GM18861 (cell line): ENCODE measurements at regions not wholly inside any gene's neighbourhood (a gene's known extent, or its start where the extent isn't known, plus 50 kb on each side); places are given as distances from the start of the nearest gene placed in this dataset.
"Not testable (repeated sequence)": the region's sequence is repeated elsewhere in the genome, so short reads cannot be mapped to it uniquely, and the experiment has no call there.

ENCODE experiments used
- ATAC-seq: cut with Tn5 transposase; IDR thresholded peaks from one replicate; pipeline ENCODE4 v1.9.1; 2021; ENCODE audit not compliant: unreplicated experiment

DNA sequence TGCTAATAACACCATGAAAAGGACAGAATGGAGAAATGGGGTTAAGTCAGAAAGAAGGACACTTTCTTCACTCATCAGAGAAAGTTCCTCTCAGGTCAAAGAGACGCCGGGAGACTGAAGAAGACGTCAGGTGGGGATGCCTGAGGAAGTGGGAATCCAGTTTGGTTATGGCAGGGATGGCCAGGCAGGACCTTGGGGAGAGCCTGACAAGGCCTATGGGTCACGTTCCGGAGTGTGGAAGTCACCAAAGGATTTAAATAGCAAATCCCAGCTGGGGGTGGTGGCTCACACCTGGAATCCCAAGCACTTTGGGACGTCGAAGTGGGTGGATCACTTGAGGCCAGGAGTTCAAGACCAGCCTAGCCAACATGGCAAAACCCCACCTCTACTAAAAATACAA lies 432.7 kb upstream of the SMIM21 start:
- no peak for ATAC-seq

DNA sequence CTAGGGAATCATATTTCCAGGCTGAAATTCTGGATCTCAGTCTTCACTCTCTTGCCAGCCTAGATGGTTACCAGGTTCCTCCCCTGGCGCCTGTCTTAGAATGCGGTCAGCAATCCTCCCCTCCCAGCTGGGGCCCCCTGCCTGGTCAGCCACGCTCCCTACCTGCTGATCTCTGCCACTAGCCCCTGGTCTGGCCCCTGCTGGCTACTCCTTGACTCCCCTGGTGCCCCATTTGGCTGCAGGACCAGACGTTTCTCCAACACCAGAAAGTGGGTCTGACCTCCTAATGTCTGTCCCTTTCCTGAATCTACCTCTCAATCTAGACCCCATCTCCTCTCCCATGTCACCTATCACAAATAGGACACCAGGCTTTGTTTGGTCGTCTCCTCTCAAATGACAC lies 432.0 kb upstream of the SMIM21 start:
- no peak for ATAC-seq

DNA sequence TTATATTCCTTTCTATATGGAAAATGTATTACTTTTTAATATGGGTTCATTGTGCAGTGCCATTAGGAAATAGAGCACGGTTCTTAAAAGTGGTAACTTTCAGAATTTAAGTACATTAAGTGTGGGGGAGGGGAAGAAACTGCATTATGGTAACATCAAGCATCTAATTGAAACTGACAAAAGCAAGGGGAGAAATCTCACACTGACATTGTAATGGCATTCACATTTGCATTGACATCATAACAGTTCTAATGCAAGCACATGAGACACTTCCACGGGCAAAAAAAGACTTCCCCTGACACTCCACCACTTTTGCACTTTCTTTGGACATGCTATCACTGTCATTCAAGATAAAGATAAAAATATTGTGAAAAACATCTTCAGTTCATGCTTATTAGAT lies 431.3 kb upstream of the SMIM21 start:
- ATAC-seq, result no peak

DNA sequence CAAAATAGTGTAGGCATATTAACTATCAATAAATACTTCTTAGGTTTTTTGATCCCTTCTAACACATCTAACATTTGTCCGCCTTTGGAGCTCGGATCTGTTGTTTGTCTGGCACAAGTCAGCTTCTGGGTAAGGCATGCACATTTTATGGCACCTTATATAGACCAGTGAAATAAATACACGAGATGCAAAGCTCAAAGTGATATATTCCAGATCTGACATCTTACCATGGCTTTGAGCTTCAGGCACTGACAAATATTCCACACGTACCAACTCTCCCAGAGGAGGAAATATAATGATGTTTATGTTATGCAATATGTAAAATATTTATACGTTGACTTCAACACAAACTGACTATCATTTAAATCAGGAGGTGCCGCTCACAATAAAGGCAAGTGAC lies 430.1 kb upstream of the SMIM21 start:
- ATAC-seq, result no peak

DNA sequence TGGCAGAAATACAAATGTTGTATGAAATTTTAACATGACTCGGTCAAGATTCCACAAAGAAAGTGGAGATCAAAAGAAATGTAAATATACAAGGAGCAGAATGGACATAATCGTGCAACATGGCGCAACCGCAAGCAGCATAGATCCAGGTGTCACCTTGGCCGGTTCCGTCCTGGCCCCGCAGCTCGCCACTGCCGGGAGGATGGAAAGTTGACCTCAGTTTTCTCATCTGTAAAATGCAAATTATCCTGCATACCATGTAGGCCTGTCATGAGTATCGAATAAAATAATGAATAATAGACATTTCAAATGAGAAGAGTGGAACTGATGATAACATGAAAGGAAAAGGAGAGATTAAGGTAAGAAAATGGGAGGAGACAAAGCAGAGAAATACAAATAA lies 427.3 kb upstream of the SMIM21 start:
- ATAC-seq, result no peak

DNA sequence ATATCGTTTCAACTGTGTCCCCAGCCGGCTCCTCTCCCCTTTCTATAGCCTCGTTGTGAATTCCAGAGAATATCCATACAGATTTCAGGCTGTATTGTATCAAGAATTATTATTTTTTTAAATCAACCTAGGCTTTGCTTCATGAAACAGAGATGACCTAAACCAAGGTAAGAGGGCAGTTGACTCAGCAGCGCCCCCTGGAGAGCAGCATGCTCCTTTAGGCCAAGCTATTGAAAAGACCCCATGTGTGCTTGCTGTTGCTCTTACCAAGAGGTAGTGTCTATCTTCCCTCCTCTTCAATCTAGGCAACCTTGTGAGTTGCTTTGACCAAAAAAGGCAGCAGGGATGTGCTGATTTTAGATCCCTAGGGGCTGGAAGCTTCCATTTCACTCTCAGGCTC lies 426.7 kb upstream of the SMIM21 start:
- ATAC-seq, result no peak

DNA sequence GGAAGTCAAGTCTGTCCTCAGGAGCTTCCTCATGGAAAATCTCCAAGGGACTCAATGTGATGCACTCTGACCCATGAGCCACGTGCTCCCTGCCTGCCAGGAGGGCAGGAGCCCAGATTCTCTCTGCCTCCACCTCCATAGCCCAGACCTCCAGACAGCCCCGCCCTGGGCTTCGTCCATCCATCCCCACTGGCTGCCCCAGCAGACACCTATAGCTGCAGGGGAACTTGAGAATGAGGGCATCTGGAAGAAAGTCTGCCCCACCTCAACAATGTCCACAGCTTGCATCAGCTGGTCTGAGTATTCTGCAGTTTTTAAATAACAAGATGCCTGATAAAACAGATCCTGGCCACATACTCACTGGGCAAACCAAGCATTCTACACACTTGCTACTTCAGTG lies 418.8 kb upstream of the SMIM21 start:
- ATAC-seq, result no peak

DNA sequence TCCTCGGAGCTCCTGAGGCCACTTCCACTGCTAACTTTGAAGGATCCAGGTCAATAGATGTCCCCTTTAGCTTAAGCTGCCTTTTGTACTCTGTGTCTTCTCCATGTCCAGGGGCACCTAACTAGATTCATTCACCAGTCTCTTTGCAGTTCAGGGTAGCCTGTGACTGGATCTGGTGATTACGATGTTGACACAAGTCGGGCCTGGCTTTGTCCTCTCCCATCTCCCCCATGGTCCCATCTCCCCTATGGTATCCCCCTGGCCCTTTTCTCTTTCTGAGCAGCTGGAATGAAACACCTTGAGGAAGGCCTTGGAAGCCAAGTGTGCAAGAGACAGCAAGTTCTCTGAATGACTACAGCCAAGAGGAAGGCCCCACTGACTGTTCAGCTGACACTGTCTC lies 417.9 kb upstream of the SMIM21 start:
- ATAC-seq, result no peak

DNA sequence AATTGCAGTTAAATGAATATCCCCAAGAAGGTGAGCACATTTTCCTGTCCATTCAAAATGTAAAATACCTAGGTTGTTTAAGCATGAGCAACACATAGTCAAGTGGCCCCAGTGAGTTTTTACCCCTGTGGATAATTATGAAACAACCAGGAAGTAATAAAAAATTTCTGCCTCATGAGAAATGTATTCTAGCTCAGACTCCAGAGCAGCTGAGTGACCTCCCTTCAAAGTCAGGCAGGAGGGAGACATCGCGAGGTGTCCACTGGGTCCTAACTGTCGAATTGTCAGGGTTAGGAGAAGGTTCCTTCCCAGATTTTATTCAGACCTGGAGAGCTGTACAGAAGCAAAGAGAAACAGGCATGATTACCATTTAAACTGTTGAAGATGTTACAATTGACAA lies 416.6 kb upstream of the SMIM21 start:
- ATAC-seq, result no peak

DNA sequence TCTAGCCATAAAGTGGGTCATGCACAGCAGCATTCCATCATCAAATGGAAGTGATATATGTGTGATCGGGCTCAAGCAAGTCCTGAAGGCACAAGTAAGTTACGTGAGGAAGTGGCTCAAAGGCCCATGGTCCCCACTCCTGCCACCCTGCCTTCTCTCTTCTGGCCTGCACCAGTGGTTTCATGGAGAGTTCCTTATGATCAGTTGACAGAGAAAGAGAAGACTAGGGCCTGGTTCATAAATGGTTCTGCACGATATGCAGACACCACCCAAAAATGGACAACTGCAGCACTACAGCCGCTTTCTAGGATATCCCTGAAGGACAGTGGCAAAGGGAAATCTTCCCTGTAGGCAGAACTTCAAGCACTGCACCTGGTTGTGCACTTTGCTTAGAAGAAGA lies 412.6 kb upstream of the SMIM21 start:
- ATAC-seq, result no peak

DNA sequence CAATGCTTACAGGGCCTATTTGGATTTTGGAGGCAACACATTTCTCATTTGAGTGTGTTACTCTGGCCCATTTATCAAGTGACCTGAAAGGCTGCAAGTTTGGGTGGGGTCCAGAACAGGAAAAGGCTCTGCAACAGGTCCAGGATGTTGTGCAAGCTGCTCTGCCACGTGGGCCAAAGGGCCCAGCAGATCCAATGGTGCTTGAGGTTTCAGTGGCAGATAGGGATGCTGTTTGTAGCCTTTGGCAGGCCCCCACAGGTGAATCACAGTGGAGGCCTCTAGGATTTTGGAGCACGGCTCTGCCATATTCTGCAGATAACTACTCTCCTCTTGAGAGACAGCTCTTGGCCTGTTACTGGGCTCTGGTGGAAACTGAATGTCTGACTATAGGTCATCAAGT lies 412.2 kb upstream of the SMIM21 start:
- not testable (repeated sequence) for ATAC-seq

DNA sequence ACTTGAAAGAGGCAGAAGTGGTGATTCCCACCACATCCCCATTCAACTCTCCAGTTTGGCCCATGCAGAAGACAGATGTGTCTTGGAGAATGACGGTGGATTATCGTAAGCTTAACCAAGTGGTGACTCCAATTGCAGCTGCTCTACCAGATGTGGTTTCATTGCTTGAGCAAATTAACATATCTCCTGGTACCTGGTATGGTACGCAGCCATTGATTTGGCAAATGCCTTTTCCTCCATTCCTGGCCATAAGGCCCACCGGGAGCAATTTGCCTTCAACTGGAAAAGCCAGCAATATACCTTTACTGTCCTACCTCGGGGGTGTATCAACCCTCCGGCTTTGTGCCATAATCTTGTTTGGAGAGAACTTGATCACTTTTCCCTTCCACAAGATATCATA lies 411.5 kb upstream of the SMIM21 start:
- ATAC-seq, result no peak

DNA sequence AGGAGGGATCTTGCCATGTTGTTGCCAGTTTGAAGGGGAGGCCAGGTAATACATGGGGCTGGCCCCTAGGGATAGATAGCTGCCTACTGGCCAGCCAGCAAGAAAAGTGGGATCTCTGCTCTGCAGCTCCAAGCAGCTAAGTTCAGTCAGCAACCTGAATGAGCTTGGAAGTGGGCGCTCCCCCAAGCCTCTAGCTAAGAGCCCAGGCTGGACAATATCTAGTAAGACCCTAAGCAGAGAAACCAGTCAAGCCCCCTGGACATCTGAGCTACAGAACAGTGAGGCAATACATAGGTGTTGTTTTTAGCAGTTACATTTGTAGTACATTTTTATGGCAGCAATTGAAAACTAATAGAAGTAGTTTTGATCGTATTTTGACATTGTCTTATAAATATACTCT lies 409.8 kb upstream of the SMIM21 start:
- ATAC-seq, result no peak

DNA sequence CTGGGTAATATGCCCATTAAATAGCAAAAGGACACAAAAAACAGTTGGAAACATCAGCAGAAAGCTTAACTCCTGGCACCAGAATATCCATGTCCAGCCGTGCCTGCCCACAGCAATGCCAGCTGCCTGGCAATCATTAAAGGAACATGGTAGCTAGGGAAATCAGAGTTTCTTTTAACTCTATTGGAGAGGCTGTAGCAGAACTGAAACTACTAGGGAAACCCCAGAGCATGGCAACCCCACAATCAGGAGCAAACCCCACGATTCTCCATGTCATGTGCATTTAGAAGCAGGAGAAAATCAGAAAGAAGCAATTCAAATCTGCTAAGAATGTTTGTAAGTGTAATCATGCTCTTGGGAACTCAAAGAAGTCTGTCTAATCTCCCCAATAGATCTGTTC lies 409.0 kb upstream of the SMIM21 start:
- ATAC-seq, result no peak

DNA sequence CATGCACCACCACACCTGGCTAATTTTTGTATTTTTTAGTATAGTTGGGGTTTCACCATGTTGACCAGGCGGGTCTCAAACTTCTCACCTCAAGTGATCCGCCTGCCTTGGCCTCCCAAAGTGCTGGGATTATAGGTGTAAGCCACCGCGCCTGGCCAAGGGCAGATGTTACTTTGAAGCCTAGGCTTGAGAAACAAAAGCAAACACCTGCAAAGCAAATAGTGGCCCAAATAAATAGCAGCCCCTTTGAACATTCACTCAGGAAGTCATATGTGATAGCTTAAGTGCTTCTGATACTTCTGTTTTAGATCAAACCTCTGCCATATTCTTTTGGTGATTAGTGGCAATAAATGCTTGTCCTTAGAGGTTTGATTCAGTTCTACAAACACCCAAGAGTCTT lies 404.5 kb upstream of the SMIM21 start:
- ATAC-seq, result no peak

DNA sequence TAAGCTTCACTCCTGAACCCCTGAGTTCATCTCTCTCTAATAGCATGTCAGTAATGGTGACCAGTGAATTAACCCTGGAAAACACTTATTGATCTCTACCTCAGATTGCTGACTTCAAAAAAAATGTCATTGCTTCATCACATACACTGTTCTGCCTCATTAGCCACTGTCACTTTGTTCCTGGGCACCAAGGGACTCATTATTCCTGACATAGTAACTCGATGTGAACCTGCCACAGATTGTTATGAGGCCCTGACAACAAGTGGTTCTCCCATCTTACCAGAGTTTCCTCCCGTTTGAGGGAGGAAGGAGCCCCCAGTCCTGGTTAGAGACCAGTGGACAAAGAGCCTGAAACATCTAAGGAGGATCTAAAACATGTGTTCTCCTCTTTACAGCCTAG lies 403.3 kb upstream of the SMIM21 start:
- ATAC-seq, result no peak

DNA sequence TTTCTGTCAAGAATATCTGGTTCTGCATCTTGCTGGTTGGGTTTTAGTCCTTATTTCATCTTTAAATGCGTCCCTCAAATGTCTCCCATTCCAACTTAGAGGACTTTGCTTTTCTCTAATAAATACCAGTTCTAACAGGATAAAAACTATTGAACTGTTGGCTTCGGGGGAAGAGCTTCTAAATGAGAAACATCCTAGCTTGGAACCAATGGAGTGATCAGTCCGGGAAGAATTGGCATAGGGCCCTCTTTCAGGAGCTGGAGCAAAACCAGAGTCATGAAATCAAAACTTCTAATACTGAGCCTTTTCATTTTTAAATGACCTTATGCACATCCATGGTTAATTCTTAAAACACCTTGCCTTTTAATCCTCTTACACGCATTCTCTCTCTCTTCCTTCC lies 401.6 kb upstream of the SMIM21 start:
- ATAC-seq, result no peak

DNA sequence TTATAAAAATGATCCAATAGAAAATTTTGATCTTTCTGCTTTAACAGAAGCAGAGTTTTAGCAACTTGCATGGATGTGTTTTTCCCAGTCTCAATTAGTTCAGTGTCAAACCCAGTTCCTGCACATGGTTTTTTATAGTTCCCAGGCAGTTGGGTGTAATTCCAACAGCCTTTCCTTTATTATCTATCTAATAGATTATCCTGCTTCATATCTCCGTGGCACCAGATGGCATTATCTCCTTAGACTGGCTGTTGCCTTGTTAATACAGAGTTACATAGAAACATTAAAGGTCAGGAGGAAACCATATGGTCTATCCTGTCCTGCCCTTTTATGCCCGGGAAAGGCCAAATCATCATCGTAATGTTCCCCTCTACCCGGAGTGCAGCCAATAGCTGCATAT lies 400.9 kb upstream of the SMIM21 start:
- ATAC-seq, result no peak

DNA sequence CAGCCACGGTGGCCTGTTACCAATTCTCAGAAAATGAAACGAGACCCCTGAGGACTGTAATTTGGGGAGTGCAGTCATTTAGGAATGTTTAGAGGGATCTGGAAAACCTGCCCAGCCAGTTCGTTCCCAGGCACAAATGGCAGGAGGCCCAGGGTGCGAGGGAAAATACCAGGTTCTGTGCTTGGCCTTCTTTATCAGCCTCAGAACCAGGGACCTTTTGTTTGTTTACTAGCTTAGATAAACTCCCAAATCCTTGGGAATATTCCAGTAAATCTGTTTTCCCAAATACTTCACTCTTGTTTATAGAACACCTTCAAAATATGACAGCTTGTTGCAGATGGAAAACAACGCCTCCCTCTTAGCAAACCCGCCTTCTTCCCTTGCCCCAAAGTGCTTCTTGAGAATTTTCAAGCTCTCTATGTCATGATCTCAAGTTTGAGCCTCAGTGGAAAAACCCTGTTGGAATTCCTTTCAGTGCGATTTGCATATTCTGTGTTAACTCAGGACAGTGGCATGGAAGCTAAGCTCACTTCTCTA lies 400.3 kb upstream of the SMIM21 start:
- ATAC-seq, result no peak

DNA sequence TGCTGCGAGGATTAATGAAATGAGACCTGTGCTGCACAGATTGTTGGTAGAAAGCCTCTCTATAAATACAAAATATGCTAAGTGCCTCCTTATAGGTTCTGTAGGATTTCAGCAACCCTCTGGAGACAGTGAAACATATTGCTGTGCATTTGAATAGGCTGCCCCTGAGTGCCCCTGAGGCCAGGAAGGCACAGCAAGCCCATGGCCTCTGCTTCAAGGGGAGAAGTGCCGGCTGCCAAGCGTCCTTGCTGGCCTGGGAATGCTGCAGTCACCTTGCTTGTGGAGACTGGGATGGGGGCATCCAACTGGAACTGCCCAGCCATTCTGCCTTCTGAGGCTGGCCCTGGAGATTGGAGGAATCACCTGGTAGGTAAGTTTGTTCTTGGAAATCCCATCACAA lies 397.2 kb upstream of the SMIM21 start:
- ATAC-seq, result no peak

DNA sequence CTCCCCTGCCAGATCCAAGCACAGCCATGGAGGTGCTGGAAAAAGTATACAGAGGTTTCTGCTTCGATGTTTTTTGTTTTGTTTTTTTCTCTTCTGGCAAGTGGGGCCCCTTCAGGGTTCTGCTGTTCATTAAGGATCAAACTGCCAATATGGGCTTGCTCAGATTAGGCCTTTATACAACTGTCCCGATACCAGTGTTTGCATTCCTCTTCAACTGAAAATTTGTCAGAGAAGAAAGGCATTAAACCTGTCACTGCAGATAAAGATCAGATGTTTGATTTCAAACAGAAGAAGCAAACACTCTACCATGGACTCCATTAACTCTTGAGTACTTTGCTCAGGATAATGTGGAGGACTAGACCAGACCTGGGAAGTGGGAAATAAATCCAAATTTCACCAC lies 396.0 kb upstream of the SMIM21 start:
- no peak for ATAC-seq

DNA sequence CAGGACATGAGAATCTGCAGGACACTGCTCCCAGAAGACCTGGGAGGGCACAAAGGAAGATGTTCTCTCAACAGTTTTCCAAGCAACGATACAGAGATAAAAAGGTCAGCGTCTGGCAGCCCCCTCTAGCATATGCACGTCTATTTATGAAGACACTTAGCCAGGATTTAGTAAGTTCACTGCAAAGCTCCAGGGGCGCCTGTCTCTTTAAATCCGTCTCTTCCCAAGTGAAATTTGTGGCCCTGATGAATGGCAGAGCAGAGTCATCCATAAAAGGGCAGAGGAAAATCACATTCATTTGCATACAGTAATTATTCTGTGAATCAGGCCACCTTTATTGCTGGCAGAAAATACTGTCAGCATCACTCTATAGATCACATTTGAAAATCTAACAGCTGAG lies 390.9 kb upstream of the SMIM21 start:
- no peak for ATAC-seq

DNA sequence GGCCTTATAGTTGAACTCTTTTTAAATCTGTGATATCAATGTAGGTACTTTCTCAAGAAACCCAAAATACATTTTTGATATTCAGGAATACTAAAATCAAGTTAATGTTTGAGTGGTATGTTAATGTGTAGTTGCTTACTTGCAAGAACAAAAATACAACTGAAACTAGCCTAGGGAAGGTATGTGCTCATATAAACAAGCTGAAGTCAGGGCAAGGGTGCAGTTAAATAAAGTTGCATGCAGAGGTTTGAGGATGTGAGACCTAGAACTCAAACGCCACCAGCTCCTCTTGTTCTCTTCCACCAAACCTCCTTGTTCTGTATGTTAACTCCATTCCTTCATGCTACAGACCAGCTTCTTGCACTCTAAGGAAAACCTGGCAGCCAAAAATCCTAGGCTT lies 388.3 kb upstream of the SMIM21 start:
- ATAC-seq, result no peak

DNA sequence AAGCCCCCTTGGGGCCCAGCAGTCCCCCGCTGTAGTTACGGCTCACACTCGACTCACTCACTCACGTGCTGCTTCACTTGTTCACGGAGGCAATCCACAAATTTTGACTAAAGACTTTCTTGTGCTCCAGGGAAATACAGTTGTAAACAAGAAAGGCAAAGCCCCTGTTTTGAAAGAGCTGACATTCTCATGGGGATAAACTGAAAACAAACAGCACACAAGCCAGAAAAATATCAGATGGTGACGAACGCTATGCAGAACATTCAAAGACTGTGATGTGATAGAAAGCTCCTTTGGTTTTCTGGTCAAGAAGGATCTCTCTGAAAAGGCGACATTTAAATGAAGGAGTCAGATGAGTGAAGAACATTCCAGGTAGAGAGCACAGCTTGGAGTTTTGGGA lies 385.3 kb upstream of the SMIM21 start:
- ATAC-seq, result no peak
